Adrenal gland (tissue), 9 donors: ENCODE measurements at regions not wholly inside any gene's neighbourhood (a gene's known extent, or its start where the extent isn't known, plus 50 kb on each side); places are given as distances from the start of the nearest gene placed in this dataset.

ENCODE experiments used
- DNase-seq, 7 donors: peaks; one replicate each; pipeline ENCODE4 v3.0.0-alpha.2; 2019 to 2020
- H3K27ac ChIP-seq, 5 donors: fragments of 200-600 bp; sonication (generic) in 4 of 5; 1 replicate in 3 of 5; 2 replicates in 2 of 5; pipeline versions ENCODE4 v1.5.1 to v1.8.0; 2016 to 2020; ENCODE audit warnings: mild to moderate bottlenecking in 1 of 5
- H3K27me3 ChIP-seq: fragments of 200-600 bp; 2 replicates; pipeline ENCODE4 v1.8.0; 2021
- H3K36me3 ChIP-seq, 2 donors: fragments of 200-600 bp; replicated peaks in 1 of 2; 1 replicate in 1 of 2; 2 replicates in 1 of 2; pipeline versions ENCODE4 v1.5.1 to v1.8.0; 2018 to 2022
- H3K4me1 ChIP-seq, 2 donors: fragments of 200-600 bp; replicated peaks in 1 of 2; 1 replicate in 1 of 2; 2 replicates in 1 of 2; pipeline versions ENCODE4 v1.5.1 to v1.8.0; 2018 to 2021
- H3K4me3 ChIP-seq, 4 donors: fragments of 200-600 bp; sonication (generic) in 3 of 4; one replicate each; pipeline ENCODE4 v1.5.1; 2016 to 2018
- H3K9me3 ChIP-seq, 3 donors: fragments of 200-600 bp; sonication (generic) in 1 of 3; replicated peaks in 1 of 3; 1 replicate in 2 of 3; 2 replicates in 1 of 3; pipeline versions ENCODE4 v1.5.1 to v1.8.0; 2016 to 2021
- CTCF ChIP-seq, 6 experiments: fragments of 450-650 bp in 4 of 6; fragments of 200-600 bp in 2 of 6; sonication (generic) in 1 of 6; IDR thresholded peaks; 1 replicate in 5 of 6; 2 replicates in 1 of 6; pipeline versions ENCODE4 v1.5.1 to v1.8.0; 2016 to 2021; ENCODE audit warnings: antibody characterized with exemption in 6 of 6, mild to moderate bottlenecking in 2 of 6, moderate library complexity in 1 of 6
- POLR2A ChIP-seq, 2 donors: fragments of 450-650 bp; IDR thresholded peaks; one replicate each; pipeline ENCODE4 v1.6.1; 2017; ENCODE audit warnings: antibody characterized with exemption in 2 of 2, mild to moderate bottlenecking in 2 of 2, moderate library complexity in 1 of 2
- WGBS, 4 donors: extraction: QIAGEN DNeasy Blood & Tissue Kit in 2 of 4; methylation state at CpG; one replicate each; pipeline versions ENCODE4 v1.1.5 to v1.1.7; 2013 to 2017; 5-methylcytosine and 5-hydroxymethylcytosine counted together
- intact Hi-C, 2 donors: fragments of 100-400 bp; cut with DNase I; formaldehyde crosslinking; loops; one replicate each; pipeline versions ENCODE4 v1.14.1 to v1.15.0; 2022 to 2023
- donor health status: healthy with polysubstance abuse.
- donor health status: Bipolar disorder and iron deficiency.
- donor health status: DM: yes; HTN: yes; CAD: no.
- donor health status: DM: no; HTN: no; CAD: no.
- donor health status: DM: no; HTN: no; CAD: no.

- no peak for DNase-seq
- Histone ChIP-seq H3K27me3 (peaks cover 9% of the 10 kb centered on the region), H3K4me1 (no peaks in the 10 kb centered on the region), H3K9me3 (no peaks in the 10 kb centered on the region), H3K27ac (no peak overlapping the region), H3K4me3 (no peak overlapping the region), H3K36me3 (no peaks in the 10 kb centered on the region)
- intact Hi-C loops, result no loop called here
- 68 to 77% (median 74%) methylated on average over 3 of the region's 3 CpGs for WGBS, 4 donors
- no peak for TF ChIP-seq POLR2A (IDR thresholded peaks at IDR 0.05)
- TF ChIP-seq CTCF (IDR thresholded peaks at IDR 0.05), result no peak
These were observed 107.6 kb upstream of the MCHR2 start for GRCh38 chr6:100101644-100102043.

DNA sequence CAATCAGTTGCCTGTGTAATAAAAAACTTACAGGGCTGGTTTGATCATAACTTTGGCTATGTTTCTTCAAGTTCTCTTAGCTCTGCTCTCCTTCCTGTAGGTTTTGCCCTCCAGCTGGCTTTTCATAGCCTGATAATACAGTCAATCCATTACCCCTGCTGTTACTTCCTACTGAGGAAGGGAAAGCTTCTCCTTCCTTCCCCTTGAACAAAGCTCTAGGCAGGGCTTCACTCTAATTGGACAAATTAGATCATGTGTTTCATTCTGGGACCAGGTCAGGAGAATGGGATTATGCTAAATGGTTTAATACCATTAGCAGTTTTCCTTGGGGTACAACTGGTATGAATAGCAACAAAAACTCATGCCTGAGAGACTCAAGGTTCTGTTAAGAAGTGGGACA lies 106.8 kb upstream of the MCHR2 start:
- intact Hi-C loops, result no loop called here
- TF ChIP-seq POLR2A (IDR thresholded peaks at IDR 0.05) (no peak), CTCF (IDR thresholded peaks at IDR 0.05) (no peak)
- Histone ChIP-seq H3K27me3 (peaks cover 9% of the 10 kb centered on the region), H3K4me1 (no peaks in the 10 kb centered on the region), H3K4me3 (no peak overlapping the region), H3K27ac (no peak overlapping the region), H3K9me3 (no peaks in the 10 kb centered on the region), H3K36me3 (no peaks in the 10 kb centered on the region)
- no peak for DNase-seq

- Histone ChIP-seq H3K36me3 (no peaks in the 10 kb centered on the region), H3K9me3 (no peaks in the 10 kb centered on the region), H3K4me1 (no peaks in the 10 kb centered on the region), H3K4me3 (no peak overlapping the region), H3K27me3 (peaks cover 2% of the 10 kb centered on the region), H3K27ac (no peak overlapping the region)
- DNase-seq, result no peak
- TF ChIP-seq CTCF (IDR thresholded peaks at IDR 0.05), result peak; percentile 21 to 58 (median 42)
- no peak for TF ChIP-seq POLR2A (IDR thresholded peaks at IDR 0.05)
- 25 to 33% (median 32%) methylated on average over 4 of the region's 4 CpGs for WGBS, 4 donors
- intact Hi-C loops, result loop anchor here in 1 of 2 donors (10.0 kb wide), 1 partner anchor 225 kb away; no protein-coding TSS in a partner anchor
These were observed 105.4 kb upstream of the MCHR2 start for GRCh38 chr6:100099189-100100074.

DNA sequence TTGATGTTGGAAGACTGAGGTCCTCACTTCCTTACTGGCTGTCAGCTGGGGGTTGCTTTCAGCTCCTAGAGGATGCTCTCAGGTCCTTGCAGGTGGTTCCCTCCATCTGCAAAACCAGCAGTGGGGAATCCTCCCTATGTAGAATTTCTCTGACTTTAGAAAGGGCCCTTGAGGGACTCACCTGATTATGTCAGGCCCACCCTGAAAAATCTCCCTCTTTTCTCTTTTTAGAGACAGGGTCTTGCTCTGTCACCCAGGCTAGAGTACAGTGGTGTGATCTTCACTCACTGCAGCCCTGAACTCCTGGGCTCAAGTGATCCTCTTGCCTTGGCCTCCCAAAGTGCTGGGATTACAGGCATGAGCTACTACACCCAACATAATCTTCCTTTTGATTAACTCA lies 102.9 kb upstream of the MCHR2 start:
- DNase-seq, result no peak
- Histone ChIP-seq H3K4me1 (no peaks in the 10 kb centered on the region), H3K36me3 (no peaks in the 10 kb centered on the region), H3K4me3 (no peak overlapping the region), H3K27me3 (no peaks in the 10 kb centered on the region), H3K9me3 (no peaks in the 10 kb centered on the region), H3K27ac (no peak overlapping the region)
- intact Hi-C loops, result loop anchor here in 1 of 2 donors (10.0 kb wide), 1 partner anchor 222 kb away; no protein-coding TSS in a partner anchor
- TF ChIP-seq POLR2A (IDR thresholded peaks at IDR 0.05) (no peak), CTCF (IDR thresholded peaks at IDR 0.05) (no peak)
